OCI-LY7 (cell line): ENCODE measurements at regions not wholly inside any gene's neighbourhood (a gene's known extent, or its start where the extent isn't known, plus 50 kb on each side); places are given as distances from the start of the nearest gene placed in this dataset.

Experiments
- CTCF ChIP-seq: fragments of 200-600 bp; sonication (generic); conservative IDR thresholded peaks from 2 replicates; pipeline ENCODE4 v1.5.1; 2014; ENCODE audit warnings: mild to moderate bottlenecking, antibody characterized with exemption, low read length, moderate library complexity, mixed read lengths
- EZH2phosphoT487 ChIP-seq: fragments of 200-600 bp; sonication (generic); IDR thresholded peaks from 2 replicates; pipeline ENCODE4 v1.6.1; 2018; ENCODE audit warnings: low read depth, borderline replicate concordance, mild to moderate bottlenecking, mixed run types, antibody characterized with exemption, low read length, moderate library complexity, mixed read lengths

DNA sequence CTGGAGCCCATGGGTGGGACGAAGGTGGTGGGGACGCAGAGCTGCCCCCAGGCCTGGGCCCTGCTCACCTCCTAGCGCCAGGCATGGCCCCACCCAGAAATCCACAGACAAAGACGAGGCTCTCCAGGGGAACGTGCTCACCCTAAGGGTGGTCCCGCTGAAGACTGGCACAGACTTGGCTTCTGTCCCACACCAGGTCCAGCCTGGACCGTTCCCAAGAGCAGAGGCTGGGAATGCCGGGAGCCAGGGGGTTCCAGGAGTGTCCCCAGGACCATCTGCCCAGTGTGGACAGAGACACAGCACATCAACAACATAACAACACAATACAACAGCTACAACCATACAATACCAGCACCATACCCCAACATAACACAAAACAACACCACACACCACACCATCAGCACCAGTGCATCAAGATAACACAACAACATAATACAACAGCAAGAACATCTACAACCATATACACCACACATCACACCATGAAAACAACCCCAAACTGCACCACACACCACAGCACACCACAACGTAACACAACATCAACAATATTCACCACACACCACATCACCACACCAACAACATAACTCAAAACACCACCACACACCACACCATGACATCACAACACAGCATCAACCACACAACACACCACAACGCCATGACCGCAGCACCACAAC is 329.6 kb downstream of the ADGRD1 start:
- TF ChIP-seq CTCF (no peak), EZH2phosphoT487 (no peak)
